Upper lobe of right lung (tissue), 1 donor: ENCODE measurements at regions not wholly inside any gene's neighbourhood (a gene's known extent, or its start where the extent isn't known, plus 50 kb on each side); places are given as distances from the start of the nearest gene placed in this dataset.
"Not testable (repeated sequence)": the region's sequence is repeated elsewhere in the genome, so short reads cannot be mapped to it uniquely, and the experiment has no call there.

Source experiments
- ATAC-seq: fragments of 200-7000 bp; cut with Tn5 transposase; one replicate; pipeline ENCODE4 v1.9.1; 2020; ENCODE audit warnings: mild to moderate bottlenecking, moderate library complexity
- DNase-seq: peaks from one replicate; pipeline ENCODE4 v3.0.0-alpha.2; 2020
- H3K27ac ChIP-seq: fragments of 200-600 bp; one replicate; pipeline ENCODE4 v1.8.0; 2022
- H3K27me3 ChIP-seq: fragments of 200-600 bp; one replicate; pipeline ENCODE4 v1.8.0; 2022; ENCODE audit warnings: mild to moderate bottlenecking
- H3K36me3 ChIP-seq: fragments of 200-600 bp; one replicate; pipeline ENCODE4 v1.8.0; 2022
- H3K4me1 ChIP-seq: fragments of 200-600 bp; one replicate; pipeline ENCODE4 v1.8.0; 2022
- H3K4me3 ChIP-seq: fragments of 200-600 bp; one replicate; pipeline ENCODE4 v1.8.0; 2022; ENCODE audit warnings: mild to moderate bottlenecking
- H3K9me3 ChIP-seq: fragments of 200-600 bp; one replicate; pipeline ENCODE4 v1.8.0; 2022
- intact Hi-C: fragments of 100-400 bp; cut with DNase I; formaldehyde crosslinking; loops from one replicate; pipeline ENCODE4 v1.11.0; 2022
- TF ChIP-seq, protein P1 (sequence below): fragments of 200-600 bp; IDR thresholded peaks from one replicate; pipeline ENCODE4 v1.8.0; 2022; ENCODE audit warnings: antibody characterized with exemption
- donor health status: DM: no; HTN: yes; CAD: no; lungs with severe emphysema.

DNA sequence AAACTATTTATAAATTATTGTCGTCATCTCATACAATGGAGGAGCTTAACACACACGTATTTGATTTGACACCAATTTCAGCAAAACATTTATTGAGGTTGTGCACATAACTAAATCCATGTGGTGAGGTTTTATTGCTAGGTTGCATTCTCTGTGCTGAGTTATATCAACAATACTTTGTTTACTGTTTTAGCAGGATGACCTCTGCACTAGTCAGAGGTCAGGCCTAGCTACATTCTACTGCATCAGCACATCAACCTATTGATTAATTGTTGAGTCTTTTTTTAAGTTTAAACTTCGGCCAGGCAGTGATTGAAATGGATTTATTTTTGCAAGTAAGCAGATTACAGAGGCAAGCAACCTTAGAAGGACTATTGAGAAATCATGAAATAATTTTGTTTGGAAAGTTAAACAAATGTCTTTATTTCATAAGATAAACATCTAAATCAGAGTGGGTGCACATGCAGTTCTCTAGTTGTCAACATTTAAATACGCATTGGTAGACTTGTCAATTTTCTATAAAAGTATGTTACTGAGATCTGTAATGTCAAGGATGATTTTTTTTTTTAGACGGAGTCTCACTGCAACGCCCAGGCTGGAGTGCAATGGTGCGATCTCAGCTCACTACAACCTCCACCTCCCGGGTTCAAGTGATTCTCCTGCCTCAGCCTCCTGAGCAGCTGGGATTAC is 75.2 kb upstream of the CD28 start:
- no peak overlapping the region for H3K4me3 ChIP-seq
- no peak overlapping the region for H3K27ac ChIP-seq
- ATAC-seq (no peak), DNase-seq (no peak)
- peaks cover 3% of the 10 kb centered on the region for H3K4me1 ChIP-seq
- H3K27me3 ChIP-seq, result no peaks in the 10 kb centered on the region
- H3K36me3 ChIP-seq, result no peaks in the 10 kb centered on the region
- TF ChIP-seq, protein P1, sequence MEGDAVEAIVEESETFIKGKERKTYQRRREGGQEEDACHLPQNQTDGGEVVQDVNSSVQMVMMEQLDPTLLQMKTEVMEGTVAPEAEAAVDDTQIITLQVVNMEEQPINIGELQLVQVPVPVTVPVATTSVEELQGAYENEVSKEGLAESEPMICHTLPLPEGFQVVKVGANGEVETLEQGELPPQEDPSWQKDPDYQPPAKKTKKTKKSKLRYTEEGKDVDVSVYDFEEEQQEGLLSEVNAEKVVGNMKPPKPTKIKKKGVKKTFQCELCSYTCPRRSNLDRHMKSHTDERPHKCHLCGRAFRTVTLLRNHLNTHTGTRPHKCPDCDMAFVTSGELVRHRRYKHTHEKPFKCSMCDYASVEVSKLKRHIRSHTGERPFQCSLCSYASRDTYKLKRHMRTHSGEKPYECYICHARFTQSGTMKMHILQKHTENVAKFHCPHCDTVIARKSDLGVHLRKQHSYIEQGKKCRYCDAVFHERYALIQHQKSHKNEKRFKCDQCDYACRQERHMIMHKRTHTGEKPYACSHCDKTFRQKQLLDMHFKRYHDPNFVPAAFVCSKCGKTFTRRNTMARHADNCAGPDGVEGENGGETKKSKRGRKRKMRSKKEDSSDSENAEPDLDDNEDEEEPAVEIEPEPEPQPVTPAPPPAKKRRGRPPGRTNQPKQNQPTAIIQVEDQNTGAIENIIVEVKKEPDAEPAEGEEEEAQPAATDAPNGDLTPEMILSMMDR, result no peak
- no peaks in the 10 kb centered on the region for H3K9me3 ChIP-seq
- intact Hi-C loops, result no loop called here

DNA sequence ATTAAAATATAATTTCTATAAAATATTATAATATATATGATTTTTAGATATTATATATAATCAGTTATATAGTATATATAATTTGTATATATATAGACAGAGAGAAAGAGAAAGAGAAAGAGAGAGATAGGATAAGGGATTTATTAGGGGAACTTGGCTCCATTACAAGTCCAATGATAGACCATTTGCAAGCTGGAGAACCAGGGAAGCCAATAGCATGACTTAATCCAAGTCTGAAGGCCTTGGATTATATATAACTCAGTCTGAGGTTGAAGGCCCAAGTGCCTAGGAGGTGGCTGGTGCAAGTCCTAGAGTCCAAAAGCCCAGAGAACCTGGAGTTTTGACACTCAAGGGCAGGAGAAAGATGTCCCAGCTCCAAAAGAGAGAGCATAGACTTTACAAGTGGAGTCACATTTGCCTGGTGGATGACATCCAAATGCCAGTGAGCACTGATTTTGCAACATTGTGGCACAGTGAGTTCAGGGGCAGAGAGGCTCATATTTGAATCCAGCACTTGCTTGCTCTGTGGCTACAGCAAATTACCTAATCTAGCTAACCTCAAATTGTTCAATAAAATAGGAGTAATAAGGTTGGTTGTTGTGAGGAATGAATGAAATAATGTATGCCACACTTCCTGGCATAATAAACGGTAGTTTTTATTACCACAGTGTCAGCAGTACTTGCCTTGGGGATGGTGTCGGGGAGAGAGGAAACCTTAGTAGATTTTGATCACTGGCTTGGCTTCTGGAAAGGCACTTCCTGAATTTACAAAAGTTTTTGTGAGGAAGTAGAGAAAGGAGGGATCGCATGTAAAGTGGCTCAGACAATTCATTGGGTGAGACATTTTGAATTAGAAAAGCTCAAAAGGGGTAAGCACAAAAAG is 69.6 kb upstream of the CD28 start:
- H3K27ac ChIP-seq, result peak overlapping the region; percentile 63
- no peaks in the 10 kb centered on the region for H3K36me3 ChIP-seq
- TF ChIP-seq, protein P1, result no peak
- no peaks in the 10 kb centered on the region for H3K27me3 ChIP-seq
- DNase-seq, result no peak
- H3K4me1 ChIP-seq, result peaks cover 19% of the 10 kb centered on the region
- intact Hi-C loops, result no loop called here
- H3K4me3 ChIP-seq, result no peak overlapping the region
- H3K9me3 ChIP-seq, result no peaks in the 10 kb centered on the region
- peak; percentile 87 for ATAC-seq

DNA sequence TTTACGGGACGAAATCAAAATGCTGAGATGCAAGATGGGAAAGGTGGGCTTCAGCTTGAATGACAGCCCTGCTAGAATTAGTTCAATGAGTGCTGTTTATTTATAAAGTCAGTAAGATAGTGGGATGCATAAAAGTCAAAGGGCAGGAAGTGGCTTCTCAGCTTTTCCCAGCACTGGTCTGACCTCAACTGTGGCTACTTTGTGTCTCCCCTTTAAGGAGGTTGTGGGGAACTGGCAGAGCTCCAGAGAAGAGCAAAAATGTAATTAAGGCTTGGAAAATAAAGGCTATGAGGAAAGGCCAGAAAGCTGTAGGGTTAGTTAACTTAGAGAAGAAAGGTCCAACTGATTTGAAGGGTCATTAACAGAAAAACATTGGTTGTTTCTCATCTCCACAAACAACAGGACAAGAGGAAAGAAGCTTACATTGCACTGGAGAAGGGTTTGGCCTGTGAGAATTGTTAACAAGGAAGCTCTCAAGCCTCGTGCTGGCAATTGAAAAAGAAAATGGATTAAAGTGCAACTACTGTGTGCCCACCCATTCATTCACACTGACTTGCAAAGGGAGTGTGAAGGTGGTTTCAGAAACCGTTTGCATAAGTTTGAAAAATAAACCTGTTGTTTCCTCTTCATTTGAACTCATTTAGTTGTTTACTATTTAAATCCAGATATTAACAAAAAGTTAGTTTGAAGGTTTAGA is 68.8 kb upstream of the CD28 start:
- no peaks in the 10 kb centered on the region for H3K27me3 ChIP-seq
- TF ChIP-seq, protein P1, result no peak
- peak overlapping the region; percentile 63 for H3K27ac ChIP-seq
- DNase-seq (no peak), ATAC-seq (no peak)
- H3K36me3 ChIP-seq, result no peaks in the 10 kb centered on the region
- intact Hi-C loops, result no loop called here
- H3K4me1 ChIP-seq, result peaks cover 19% of the 10 kb centered on the region
- H3K9me3 ChIP-seq, result no peaks in the 10 kb centered on the region
- no peak overlapping the region for H3K4me3 ChIP-seq

DNA sequence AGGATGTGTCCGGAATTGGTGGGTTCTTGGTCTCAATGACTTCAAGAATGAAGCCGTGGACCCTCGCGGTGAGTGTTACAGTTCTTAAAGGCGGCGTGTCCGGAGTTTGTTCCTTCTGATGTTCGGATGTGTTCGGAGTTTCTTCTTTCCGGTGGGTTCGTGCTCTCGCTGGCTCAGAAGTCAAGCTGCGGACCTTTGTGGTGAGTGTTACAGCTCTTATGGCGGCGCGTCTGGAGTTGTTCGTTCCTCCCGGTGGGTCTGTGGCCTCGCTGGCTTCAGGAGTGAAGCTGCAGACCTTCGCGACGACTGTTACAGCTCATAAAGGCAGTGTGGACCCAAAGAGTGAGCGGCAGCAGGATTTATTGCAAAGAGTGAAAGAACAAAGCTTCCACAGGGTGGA is 64.6 kb upstream of the CD28 start:
- H3K36me3 ChIP-seq, intact Hi-C loops, H3K4me3 ChIP-seq, ATAC-seq, H3K27me3 ChIP-seq, H3K9me3 ChIP-seq, H3K27ac ChIP-seq, DNase-seq: not testable (repeated sequence)
- H3K4me1 ChIP-seq, result peaks cover 15% of the 10 kb centered on the region

DNA sequence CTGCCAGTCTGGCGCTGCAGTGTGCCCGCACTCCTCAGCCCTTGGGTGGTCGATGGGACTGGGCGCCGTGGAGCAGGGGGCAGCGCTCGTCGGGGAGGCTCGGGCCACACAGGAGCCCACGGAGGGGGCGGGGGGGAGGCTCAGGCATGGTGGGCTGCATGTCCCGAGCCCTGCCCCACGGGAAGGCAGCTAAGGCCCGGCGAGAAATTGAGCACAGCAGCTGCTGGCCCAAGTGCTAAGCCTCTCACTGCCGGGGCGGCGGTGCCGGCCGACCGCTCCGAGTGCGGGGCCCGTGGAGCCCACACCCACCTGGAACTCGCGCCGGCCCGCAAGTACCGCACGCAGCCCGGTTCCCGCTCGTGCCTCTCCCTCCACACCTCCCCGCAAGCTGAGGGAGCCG is 63.6 kb upstream of the CD28 start:
- H3K4me1 ChIP-seq, intact Hi-C loops: not testable (repeated sequence)

DNA sequence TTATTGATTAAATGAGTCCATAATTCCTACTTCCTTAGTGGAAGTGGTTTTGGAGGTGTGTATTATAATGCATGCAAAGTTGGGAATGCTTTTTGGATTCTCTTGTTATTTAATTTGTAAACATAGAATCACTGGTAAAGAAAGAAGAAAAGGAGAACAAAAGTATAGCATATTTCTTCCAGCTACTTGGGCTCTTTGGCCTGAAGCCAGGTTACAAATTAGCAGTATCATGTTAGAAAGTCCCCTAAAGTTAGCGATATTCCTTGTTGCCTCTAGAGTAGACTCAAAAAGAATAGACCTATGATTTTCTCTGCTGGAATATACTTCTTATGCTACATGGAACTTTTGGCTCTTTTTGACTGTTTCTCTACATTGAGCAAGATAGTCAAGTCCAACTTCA is 60.6 kb upstream of the CD28 start:
- TF ChIP-seq, protein P1, result no peak
- Histone ChIP-seq H3K9me3 (no peaks in the 10 kb centered on the region), H3K36me3 (no peaks in the 10 kb centered on the region), H3K4me3 (no peak overlapping the region), H3K4me1 (peaks cover 29% of the 10 kb centered on the region), H3K27ac (no peak overlapping the region), H3K27me3 (no peaks in the 10 kb centered on the region)
- DNase-seq (no peak), ATAC-seq (no peak)
- intact Hi-C loops, result no loop called here

More for the DNA sequence above, 63.6 kb upstream of the CD28 start:
- not testable (repeated sequence) for H3K36me3 ChIP-seq, ATAC-seq, H3K27ac ChIP-seq, DNase-seq, H3K9me3 ChIP-seq, H3K27me3 ChIP-seq, H3K4me3 ChIP-seq
